ENCODE measurements at regions not wholly inside any gene's neighbourhood (a gene's known extent, or its start where the extent isn't known, plus 50 kb on each side); places are given as distances from the start of the nearest gene placed in this dataset.
"Not testable (repeated sequence)": the region's sequence is repeated elsewhere in the genome, so short reads cannot be mapped to it uniquely, and the experiment has no call there.

GRCh38 chr5:29131285-29131684, 2062.2 kb upstream of the CDH6 start:
- Histone ChIP-seq H3K36me3 (no peaks in the 10 kb centered on the region), H3K27ac (no peak overlapping the region), H3K4me1 (replicated peaks) (no peaks in the 10 kb centered on the region), H3K4me3 (no peak overlapping the region), H3K9me3 (no peaks in the 10 kb centered on the region), H3K27me3 (replicated peaks; ENCODE audit: insufficient read depth) (no peaks in the 10 kb centered on the region)
- 61% methylated on average over 2 of the region's 2 CpGs for WGBS
- DNase-seq (ENCODE audit: low spot score) = no peak
- intact Hi-C loops (cut with DNase I) = no loop called here
- TF ChIP-seq POLR2A (IDR thresholded peaks at IDR 0.05) (no peak), CTCF (IDR thresholded peaks at IDR 0.05) (no peak), POLR2AphosphoS5 (IDR thresholded peaks at IDR 0.05) (no peak)

- no peak overlapping the region for H3K27ac ChIP-seq
- H3K4me1 ChIP-seq (replicated peaks) = no peaks in the 10 kb centered on the region
- TF ChIP-seq CTCF (IDR thresholded peaks at IDR 0.05) = no peak
- no peak for TF ChIP-seq POLR2A (IDR thresholded peaks at IDR 0.05)
- no peak for TF ChIP-seq POLR2AphosphoS5 (IDR thresholded peaks at IDR 0.05)
- no peaks in the 10 kb centered on the region for H3K9me3 ChIP-seq
- H3K27me3 ChIP-seq (replicated peaks; ENCODE audit: insufficient read depth) = no peaks in the 10 kb centered on the region
- WGBS = 89% methylated on average over 2 of the region's 2 CpGs
- DNase-seq (ENCODE audit: low spot score) = no peak
- H3K4me3 ChIP-seq = no peak overlapping the region
- intact Hi-C loops (cut with DNase I) = no loop called here
- no peaks in the 10 kb centered on the region for H3K36me3 ChIP-seq
Measured at GRCh38 chr5:29130786-29131185, 2062.7 kb upstream of the CDH6 start.

DNA sequence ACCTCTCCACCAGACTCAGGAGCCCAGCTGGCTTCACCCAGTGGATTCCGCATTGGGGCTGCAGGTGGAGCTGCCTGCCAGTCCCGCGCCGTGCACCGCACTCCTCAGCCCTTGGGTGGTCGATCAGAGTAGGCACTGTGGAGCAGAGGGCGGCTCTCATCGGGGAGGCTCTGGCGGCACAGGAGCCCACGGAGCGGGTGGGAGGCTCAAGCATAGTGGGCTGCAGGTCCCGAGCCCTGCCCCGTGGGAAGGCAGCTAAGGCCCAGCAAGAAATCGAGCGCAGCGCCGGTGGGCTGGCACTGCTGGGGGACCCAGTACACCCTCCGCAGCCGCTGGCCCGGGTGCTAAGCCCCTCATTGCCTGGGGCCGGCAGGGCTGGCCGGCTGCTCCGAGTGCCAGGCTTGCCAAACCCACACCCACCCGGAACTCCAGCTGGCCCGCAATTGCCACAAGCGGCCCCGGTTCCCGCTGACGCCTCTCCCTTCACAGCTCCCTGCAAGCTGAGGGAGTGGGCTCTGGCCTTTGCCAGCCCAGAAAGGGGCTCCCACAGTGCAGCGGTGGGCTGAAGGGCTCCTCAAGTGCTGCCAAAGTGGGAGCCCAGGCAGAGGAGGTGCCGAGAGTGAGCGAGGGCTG, 2065.8 kb upstream of the CDH6 start:
- H3K36me3 ChIP-seq; H3K27ac ChIP-seq; intact Hi-C loops (cut with DNase I); DNase-seq (ENCODE audit: low spot score); H3K9me3 ChIP-seq; H3K4me1 ChIP-seq (replicated peaks); H3K4me3 ChIP-seq; H3K27me3 ChIP-seq (replicated peaks; ENCODE audit: insufficient read depth): not testable (repeated sequence)
- WGBS = 95% methylated on average over 32 of the region's 32 CpGs

DNA sequence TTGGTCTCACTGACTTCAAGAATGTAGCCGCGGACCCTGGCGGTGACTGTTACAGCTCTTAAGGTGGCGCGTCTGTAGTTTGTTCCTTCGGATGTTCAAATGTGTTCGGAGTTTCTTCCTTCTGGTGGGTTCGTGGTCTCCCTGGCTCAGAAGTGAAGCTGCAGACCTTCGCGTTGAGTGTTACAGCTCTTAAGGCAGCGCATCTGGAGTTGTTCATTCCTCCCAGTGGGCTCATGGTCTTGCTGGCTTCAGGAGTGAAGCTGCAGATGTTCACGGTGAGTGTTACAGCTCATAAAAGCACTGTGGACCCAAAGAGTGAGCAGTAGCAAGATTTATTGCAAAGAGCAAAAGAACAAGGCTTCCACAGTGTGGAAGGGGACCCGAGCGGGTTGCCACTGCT, 2067.0 kb upstream of the CDH6 start:
- intact Hi-C loops (cut with DNase I); H3K4me1 ChIP-seq (replicated peaks); H3K4me3 ChIP-seq; H3K27ac ChIP-seq; DNase-seq (ENCODE audit: low spot score); H3K36me3 ChIP-seq; H3K27me3 ChIP-seq (replicated peaks; ENCODE audit: insufficient read depth); H3K9me3 ChIP-seq: not testable (repeated sequence)
- 83% methylated on average over 14 of the region's 14 CpGs for WGBS

DNA sequence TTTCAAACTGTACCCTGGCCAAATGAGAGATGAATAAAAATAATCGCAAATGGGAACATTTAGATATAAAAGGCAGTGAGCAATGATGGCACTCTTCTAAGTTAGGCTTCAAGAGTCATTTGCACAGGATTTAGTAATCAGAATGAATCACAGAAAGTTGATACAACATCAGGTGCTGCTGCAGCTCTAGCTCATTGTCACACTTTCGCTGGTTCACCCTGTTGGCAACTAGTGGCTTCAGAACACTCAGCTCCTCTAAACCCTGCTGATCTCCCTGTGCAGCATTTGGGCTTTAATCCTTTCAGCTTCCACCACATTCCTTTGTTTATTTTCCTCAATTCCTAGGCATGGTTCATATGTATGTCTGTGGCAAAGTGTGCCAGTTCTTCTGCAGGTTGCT, 2071.2 kb upstream of the CDH6 start:
- no peak for TF ChIP-seq POLR2A (IDR thresholded peaks at IDR 0.05)
- TF ChIP-seq CTCF (IDR thresholded peaks at IDR 0.05) = no peak
- TF ChIP-seq POLR2AphosphoS5 (IDR thresholded peaks at IDR 0.05) = no peak
- no peak for DNase-seq (ENCODE audit: low spot score)
- WGBS = 96% methylated on average over 2 of the region's 2 CpGs
- no peaks in the 10 kb centered on the region for H3K27me3 ChIP-seq (replicated peaks; ENCODE audit: insufficient read depth)
- H3K27ac ChIP-seq = no peak overlapping the region
- H3K4me3 ChIP-seq = no peak overlapping the region
- H3K9me3 ChIP-seq = no peaks in the 10 kb centered on the region
- no peaks in the 10 kb centered on the region for H3K4me1 ChIP-seq (replicated peaks)
- H3K36me3 ChIP-seq = no peaks in the 10 kb centered on the region
- intact Hi-C loops (cut with DNase I) = no loop called here

- intact Hi-C loops (cut with DNase I) = no loop called here
Measured at GRCh38 chr5:29114331-29114768, 2076.0 kb upstream of the CDH9 start.

More at GRCh38 chr5:29114331-29114768, 2076.0 kb upstream of the CDH9 start:
- H3K9me3 ChIP-seq = no peaks in the 10 kb centered on the region
- no peaks in the 10 kb centered on the region for H3K4me1 ChIP-seq (replicated peaks)
- DNase-seq (ENCODE audit: low spot score) = no peak
- TF ChIP-seq CTCF (IDR thresholded peaks at IDR 0.05) (no peak), POLR2AphosphoS5 (IDR thresholded peaks at IDR 0.05) (no peak), POLR2A (IDR thresholded peaks at IDR 0.05) (no peak)
- H3K4me3 ChIP-seq = no peak overlapping the region
- no peaks in the 10 kb centered on the region for H3K27me3 ChIP-seq (replicated peaks; ENCODE audit: insufficient read depth)
- no peak overlapping the region for H3K27ac ChIP-seq
- no peaks in the 10 kb centered on the region for H3K36me3 ChIP-seq

Data from prostate gland (tissue), 2 donors.